ENCODE measurements at regions not wholly inside any gene's neighbourhood (a gene's known extent, or its start where the extent isn't known, plus 50 kb on each side); places are given as distances from the start of the nearest gene placed in this dataset.

- ATAC-seq: no peak
These were observed 55.5 kb downstream of the DRD1 start for GRCh38 chr5:175388531-175388930.

GRCh38 chr5:175387144-175387543 is 56.8 kb downstream of the DRD1 start:
- ATAC-seq: no peak

- no peak for ATAC-seq
These were observed 57.5 kb downstream of the DRD1 start for GRCh38 chr5:175386526-175386925.

- ATAC-seq: no peak
These were observed 58.2 kb downstream of the DRD1 start for GRCh38 chr5:175385691-175386362.

- no peak for ATAC-seq
These were observed 59.0 kb downstream of the DRD1 start for GRCh38 chr5:175384724-175385552.

- ATAC-seq: no peak
These were observed 60.6 kb downstream of the DRD1 start for GRCh38 chr5:175383350-175383749.

GRCh38 chr5:175382171-175382570 is 61.8 kb downstream of the DRD1 start:
- no peak for ATAC-seq

GRCh38 chr5:175381130-175381529 is 62.9 kb downstream of the DRD1 start:
- no peak for ATAC-seq

GRCh38 chr5:175380701-175381100 is 63.3 kb downstream of the DRD1 start:
- no peak for ATAC-seq

GRCh38 chr5:175379867-175380266 is 64.1 kb downstream of the DRD1 start:
- ATAC-seq: no peak

- peak; percentile 93 for ATAC-seq
These were observed 65.4 kb downstream of the DRD1 start for GRCh38 chr5:175378444-175379028.

- no peak for ATAC-seq
These were observed 66.2 kb downstream of the DRD1 start for GRCh38 chr5:175377816-175378215.

- ATAC-seq: no peak
These were observed 69.7 kb downstream of the DRD1 start for GRCh38 chr5:175374166-175374875.

GRCh38 chr5:175365866-175366265 is 78.1 kb downstream of the DRD1 start:
- no peak for ATAC-seq

GRCh38 chr5:175363300-175363699 is 80.7 kb downstream of the DRD1 start:
- ATAC-seq: no peak

- no peak for ATAC-seq
These were observed 86.0 kb downstream of the DRD1 start for GRCh38 chr5:175357995-175358394.

- no peak for ATAC-seq
These were observed 87.6 kb downstream of the DRD1 start for GRCh38 chr5:175356428-175356827.

- ATAC-seq: no peak
These were observed 89.0 kb downstream of the DRD1 start for GRCh38 chr5:175354964-175355363.

- ATAC-seq: no peak
These were observed 90.1 kb downstream of the DRD1 start for GRCh38 chr5:175353926-175354325.

GRCh38 chr5:175351897-175352590 is 91.9 kb downstream of the DRD1 start:
- ATAC-seq: no peak

- no peak for ATAC-seq
These were observed 92.9 kb downstream of the DRD1 start for GRCh38 chr5:175351126-175351525.

GRCh38 chr5:175347931-175348330 is 96.1 kb downstream of the DRD1 start:
- ATAC-seq: no peak

GRCh38 chr5:175347027-175347426 is 97.0 kb downstream of the DRD1 start:
- ATAC-seq: peak; percentile 54
